ENCODE measurements at regions not wholly inside any gene's neighbourhood (a gene's known extent, or its start where the extent isn't known, plus 50 kb on each side); places are given as distances from the start of the nearest gene placed in this dataset.
"Not testable (repeated sequence)": the region's sequence is repeated elsewhere in the genome, so short reads cannot be mapped to it uniquely, and the experiment has no call there.

DNA sequence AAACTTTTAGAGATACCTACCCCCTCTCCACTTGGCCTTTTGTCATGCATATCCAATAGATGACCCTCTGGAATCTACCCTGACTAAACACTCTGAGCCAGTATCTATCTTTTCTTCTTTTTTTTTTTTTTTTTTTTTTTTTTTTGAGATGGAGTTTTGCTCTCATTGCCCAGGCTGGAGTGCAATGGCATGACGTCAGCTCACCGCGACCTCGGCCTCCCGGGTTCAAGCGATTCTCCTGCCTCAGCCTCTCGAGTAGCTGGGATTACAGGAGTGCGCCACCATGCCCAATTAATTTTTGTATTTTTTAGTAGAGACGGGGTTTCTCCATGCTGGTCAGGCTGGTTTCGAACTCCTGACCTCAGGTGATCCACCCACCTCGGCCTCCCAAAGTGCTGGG is 50.8 kb upstream of the GRIN2B start:
- DNase-seq, result not testable (repeated sequence)

DNA sequence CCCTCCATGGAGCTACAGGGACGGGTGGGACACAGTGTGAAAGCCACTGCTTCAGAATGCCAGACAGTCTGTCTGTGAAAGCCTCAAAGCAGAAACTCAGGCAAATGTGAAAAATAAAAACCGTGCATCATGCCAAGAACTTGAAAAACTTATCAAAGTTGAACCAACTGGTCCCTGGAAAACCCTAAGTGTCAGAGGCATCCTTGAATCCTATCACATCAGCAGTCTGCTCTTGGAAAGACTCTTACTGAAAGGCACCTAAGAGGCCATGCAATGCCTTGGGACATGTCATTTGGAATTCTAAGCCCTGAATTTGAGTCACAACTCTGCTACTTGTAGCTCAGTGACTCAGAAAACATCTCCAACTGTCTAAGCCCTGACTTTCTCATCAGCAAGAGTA is 62.4 kb upstream of the GRIN2B start:
- DNase-seq, result no peak

DNA sequence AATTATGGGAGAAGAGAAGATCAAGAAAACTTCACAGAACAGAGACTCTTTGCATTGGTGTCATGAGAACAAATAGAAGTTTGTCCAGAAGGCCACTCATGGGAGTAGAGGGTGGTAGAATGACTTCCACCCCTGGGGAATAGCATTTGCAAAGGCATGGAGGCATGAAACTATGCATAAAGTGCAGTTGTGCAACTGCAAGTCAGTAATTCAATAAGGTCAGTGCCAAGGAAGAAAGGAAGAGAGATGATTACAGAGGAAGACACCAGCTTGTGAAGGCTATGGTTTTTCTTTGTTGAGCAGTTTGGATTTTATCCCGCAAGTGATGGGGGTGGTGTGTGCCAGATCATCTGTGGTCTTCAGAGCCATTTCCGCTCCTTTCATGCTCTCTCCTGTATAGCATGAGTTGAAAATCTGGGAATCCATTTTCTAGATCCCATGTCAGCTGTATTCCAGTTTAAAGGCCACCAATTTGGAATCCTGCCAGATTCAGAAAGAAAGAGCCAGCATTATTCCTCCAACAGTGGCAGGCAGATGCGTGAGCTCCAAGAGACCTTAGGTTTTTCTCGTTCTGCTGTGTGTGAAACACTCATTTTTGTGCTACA is 67.6 kb upstream of the GRIN2B start:
- no peak for DNase-seq

DNA sequence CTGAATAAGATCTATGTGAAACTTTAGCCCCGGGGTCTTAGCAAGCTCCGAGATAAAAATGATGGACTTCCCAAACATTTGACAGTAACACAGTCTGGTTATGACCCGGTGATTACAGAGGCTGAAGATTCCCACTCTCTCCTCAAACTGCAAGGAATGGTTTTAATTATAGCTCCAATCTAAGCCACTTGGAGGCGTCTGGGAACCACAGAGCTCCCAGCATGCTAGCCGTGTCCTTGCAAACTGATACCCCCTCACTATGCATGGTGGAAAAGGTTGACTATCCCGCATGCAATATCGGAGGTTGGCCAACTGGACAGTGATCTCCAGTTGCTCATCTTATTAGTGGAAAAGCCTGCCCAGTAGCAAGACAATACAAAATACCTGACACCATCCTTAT is 76.5 kb upstream of the GRIN2B start:
- DNase-seq, result no peak

DNA sequence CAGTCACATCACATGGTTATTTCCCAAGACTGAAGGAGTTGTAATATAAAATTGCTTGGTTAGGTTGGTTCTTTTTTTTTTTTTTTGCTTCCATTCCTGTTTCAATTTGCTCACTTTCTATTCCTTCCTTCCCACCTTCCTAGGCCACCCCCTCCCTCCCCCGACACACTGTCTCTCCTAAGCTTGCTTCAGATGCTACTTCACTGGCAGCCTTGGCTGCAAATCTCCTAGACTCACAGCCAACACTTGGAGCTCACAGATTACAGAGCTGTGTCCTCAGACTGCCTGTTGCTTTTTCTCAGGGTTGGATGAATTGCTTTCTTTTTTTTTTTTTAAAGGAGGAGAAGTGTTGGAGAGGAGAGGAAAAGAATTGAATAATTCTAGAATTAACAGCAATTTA is 77.3 kb upstream of the GRIN2B start:
- DNase-seq, result no peak

DNA sequence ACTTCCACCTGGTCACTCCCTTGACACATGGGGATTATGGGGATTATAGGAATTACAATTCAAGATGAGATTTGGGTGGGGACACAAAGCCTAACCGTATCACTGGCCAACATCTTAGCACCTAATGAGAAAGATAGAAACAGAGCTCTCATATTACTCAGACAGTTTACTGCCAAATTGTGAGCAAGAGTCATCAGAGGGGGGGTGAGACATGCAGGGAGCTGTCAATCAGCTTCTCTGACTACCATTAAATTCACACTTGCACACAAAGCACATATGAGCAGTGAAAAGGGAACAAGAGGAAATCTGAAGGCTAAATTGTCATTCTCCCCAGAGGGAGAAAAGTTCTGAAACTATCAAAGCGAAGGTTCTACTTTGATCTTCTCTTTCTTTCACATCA is 78.1 kb upstream of the GRIN2B start:
- DNase-seq, result no peak

DNA sequence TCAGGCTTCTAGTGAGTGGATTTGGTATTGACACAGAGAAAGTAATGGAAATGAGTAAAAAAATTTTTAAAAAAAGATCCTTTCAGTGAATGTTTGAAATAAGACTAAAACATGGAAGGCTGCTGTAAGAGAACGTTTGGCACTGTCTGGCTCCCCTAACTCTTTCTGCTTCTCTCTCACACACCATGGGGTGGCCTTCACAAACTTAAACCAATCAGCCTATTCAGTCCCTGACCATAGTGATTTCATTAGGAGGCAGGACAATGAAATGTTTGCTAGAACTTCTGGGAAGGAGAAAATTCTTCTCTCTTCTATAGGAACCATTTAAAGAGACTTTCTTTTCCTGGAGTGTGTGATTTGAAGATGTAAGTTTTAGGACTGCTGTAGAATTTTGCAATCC is 84.2 kb upstream of the GRIN2B start:
- DNase-seq, result no peak

DNA sequence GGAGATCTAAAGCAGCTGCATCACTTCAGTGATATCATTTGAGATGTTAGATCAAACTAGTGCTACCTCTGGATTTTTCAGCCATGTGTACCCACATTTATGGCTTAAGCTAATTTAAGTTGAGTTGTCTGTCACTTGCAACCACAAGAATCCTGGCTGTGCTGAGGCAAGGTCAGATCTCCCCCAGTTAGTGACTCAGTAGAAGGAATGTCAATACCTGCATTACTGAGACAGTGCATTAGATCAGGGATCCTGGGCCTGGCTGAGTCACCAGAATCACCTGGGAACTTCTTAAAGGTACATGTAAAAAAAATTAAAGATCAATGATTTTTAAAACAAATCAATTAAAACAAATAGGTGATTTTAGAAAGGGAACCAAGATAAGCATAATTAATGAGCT is 84.6 kb upstream of the GRIN2B start:
- no peak for DNase-seq

DNA sequence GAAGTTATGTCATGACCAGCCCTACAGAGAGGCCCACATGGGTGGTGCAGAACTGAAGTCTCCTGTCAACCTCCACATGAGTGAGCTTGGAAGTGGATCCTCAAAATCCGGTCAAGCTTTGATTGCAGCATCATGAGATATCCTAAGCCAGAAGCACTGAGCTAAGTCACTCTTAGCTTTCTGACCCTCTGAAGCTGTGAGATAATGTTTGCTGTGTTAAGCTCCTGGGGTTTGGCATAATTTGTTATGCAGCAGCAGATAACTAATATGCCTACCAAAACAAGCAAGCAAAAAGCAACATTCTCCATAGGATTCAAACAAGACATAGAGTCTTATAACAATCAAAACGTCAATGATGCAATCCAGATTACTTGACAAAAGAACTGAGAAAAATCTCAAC is 87.6 kb upstream of the GRIN2B start:
- no peak for DNase-seq

DNA sequence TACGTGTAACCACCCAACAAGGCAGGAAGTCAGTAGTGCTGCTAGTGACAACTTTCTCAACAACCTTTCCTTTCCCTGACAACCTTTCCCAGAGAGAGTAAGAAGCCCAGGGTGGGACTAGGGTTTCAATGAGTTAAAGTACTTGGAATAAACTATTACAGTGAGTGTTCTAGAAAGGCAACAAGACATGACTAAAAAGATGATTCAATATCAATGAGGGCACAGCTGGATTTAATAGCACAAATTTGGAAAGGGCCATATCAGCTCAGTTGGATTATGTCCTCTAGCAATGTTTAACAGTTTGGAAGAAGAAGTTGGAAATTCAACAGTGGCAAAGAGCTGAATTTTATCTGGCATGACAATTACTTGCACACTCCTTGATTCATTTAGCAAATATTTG is 90.4 kb upstream of the GRIN2B start:
- no peak for DNase-seq

DNA sequence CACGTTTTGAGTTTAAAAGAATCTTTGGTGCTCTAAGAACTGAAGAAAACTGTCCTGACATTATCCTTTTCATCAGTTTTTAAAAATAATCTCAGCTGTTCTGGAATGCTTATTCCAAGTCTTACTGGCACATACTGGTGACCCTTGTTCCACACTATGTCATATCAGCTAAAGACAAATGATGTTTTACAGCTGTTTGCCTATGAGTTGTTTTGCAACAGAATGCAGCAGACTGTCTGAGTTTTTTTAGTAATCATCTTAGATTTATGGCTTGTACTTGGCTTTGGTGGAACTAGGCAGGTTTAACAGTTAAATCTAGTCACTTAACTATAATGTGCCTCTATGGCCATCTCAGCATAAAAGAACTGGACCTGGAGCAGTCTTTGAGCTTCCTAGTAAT is 91.6 kb upstream of the GRIN2B start:
- DNase-seq, result no peak

DNA sequence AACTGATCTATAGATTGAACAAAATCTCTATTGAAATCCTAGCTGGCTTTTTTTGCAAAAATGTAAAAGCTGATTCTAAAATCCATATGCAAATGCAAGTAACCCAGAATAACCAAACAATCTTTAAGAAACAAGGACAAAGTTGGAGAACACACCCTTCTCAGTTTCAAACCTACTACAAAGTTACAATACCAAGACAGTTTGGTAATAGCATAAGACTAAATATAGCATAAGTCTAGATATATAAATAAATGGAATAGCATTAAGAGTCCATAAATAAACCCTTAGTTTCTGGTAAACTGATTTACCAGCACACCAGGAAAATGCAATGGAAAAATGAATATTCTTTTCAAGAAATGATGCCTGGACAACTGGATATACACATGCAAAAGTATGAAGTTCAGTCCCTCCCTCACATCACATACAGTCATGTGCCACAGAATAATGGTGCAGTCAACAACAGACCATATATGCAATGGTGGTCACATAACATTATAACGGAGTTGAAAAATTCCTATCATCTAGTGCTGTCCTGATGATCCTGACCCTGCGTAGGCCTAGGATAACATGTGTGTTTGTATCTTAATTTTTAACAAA is 94.5 kb upstream of the GRIN2B start:
- DNase-seq, result no peak

DNA sequence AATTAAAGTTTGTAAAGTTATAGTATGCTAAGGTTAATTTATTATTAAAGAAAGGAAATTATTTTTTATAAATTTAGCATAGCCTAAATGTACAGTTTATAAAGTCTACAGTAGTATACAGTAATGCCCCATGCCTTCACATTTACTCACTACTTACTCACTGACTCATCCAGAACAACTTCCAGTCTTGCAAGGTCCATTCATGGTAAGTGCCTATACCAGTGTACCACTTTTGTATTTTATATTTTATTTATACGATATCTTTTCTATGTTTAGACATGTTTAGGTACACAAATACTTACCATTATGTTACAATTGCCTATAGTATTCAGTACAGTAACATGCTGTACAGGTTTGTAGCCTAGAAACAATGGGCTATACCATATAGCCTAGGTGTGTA is 95.1 kb upstream of the GRIN2B start:
- no peak for DNase-seq

DNA sequence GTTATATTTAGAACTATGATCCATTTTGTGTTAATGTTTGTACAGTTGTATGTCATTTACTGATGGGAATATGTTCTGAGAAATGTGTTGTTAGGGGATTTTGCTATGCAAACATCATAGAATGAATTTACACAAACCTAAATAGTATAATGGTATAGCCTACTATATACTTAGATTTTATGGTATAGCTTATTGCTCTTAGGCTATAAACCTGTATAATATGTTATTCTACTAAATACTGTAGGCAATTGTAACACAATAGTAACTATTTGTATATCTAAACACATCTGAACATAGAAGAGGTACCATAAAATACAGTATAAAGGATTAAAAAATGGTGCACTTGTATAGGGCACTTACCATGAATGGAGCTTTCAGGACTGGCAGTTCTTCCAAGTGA is 105.4 kb upstream of the GRIN2B start:
- DNase-seq, result no peak

DNA sequence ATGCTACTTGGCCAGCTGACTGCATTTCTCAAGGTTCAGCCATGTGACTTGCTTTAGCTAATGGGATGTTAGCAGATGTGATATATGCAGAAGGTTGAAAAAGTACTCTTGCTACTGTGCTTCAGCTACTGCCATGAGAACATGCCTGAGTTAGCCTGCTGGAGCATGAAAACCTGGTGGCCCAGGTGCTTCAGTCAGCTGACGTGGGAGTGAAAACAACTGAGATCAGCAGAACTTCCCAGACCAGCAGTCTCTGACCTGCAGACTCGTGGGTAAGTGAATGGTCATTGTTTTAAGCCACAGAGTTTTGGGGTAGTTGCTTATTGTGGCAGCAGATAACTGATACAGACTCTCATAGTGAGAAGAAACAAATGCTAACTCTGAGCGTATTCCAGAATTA is 118.6 kb upstream of the GRIN2B start:
- no peak for DNase-seq

DNA sequence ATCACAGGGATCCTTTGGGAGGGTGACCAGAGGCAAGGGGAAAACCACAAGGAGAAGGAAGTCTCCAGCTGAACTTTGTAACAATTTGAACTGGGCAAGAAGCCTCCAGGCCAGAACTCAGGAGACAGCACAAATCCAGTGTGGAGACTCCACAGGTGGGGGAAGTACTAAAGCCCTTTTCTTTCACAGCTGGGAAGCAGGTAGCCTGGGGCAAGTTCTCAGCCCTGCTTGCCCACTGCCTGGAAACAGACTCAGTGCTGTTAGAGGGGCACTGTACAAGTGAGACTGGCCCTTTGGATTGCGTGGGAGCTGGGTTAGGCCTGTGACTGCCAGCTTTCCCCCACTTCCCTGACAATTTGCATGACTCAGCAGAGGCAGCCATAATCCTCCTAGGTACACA is 120.2 kb upstream of the GRIN2B start:
- not testable (repeated sequence) for DNase-seq

DNA sequence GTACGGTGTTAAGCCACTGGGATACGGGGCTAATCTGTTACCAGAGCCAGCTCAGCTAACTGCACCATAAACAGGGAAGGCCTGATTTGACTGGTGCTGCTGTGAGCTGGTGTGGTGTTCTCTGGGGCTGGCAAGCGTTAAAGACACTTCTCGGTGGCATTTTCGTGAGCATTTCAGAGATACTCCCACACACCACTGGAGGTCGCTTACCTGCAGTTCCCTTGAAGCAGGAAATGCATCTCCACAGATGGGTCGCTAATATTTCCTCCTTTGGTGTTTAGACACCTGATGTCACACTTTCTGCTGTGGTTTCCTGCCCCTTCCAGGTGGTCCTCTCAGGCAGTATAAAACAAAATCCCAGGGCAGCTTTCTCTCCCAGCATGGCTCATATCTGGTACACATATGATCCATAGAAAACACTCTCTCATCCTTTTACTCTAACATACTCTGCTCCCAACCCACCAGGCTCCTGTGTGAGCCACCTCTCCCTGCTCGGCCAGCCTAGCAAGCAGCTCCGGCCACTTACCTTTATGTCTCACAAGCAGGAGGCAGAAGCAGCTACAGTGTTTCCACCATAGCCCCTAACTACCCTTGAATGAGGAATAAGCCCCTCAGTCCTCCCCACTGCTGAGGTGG is 129.9 kb upstream of the GRIN2B start:
- DNase-seq, result no peak

DNA sequence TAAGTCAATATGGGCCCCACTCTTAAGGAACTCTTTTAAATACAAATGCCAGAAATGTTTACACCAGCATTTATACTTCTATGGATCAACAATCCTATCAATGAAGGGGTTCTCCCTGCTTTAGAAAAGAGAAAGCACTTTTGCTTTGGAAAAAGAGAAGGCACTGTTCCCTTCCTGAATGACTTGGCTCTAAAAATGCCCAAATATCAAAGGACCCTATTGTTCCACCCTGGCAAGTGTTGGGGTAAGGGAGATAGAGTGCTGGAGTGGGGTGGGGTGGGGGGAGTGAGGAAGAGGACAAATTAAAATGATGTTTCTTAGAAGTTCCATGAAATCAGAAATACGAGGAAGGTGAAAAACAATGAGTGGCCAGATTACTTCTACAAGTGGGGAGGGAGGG is 131.6 kb upstream of the GRIN2B start:
- DNase-seq, result no peak

DNA sequence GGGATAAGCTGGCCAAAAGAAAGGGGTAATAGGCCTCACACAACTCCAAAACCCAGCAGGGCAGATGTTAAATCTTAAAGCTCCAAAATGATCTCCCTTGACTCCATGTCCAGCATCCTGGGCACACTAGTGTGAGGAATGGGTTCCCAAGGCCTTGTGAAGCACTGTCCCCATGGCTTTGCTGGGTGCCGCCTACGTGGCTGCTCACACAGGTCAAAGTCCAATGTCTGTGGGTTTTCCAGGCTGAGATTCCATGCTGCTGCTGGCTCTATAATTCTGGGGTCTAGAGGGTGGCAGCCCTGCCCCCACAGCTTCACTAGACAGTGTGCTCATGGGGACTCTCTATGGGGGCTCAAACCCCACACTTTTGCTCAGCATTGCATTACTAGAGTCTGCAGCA is 145.3 kb upstream of the GRIN2B start:
- DNase-seq, result no peak

DNA sequence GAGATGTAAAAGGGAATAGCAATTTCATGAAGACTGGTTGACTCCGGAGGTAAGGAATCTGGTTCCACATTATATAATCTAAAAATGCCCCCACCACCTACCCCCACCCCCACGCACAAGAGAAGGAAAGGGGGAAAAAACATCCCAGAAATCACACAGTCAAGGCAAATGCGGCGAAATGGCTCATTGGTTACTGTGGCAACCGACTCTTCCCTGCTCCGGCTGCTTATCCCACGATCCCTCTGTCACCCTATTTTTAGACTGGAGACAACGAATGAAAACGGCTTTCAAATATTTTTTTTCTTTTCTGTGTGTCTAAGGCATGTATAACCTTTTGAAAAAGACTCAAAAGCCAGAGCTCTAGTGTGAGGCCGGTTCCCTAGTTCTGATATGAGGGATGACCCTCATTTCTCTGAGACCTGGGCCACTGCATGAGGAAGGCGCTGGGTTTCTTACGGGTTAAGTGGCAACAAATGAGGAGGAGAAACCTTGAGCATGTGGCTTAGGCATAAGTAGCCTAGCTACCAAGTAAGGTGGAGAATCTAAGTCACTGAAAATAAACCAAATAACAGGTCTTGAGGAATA is 148.3 kb upstream of the GRIN2B start:
- no peak for DNase-seq

DNA sequence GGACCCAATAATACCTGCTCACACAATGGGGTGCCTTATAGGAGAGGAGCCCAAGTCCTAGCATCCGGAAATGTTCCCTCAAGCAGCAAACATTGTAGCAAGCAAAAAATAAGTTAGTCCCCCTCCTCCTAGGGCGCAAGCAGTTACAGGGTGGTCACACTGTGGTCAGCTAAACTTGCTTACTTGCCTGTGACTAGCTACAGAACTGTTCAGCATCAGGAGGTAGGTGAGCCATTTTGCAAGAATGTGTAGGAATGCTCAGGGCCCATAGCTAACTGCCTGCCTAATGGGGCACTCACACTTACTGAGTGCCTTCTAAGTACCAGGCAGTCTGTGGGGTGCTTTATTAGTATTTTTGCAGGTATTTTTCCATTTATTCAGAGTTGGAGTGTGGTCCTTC is 154.6 kb upstream of the GRIN2B start:
- DNase-seq, result no peak

DNA sequence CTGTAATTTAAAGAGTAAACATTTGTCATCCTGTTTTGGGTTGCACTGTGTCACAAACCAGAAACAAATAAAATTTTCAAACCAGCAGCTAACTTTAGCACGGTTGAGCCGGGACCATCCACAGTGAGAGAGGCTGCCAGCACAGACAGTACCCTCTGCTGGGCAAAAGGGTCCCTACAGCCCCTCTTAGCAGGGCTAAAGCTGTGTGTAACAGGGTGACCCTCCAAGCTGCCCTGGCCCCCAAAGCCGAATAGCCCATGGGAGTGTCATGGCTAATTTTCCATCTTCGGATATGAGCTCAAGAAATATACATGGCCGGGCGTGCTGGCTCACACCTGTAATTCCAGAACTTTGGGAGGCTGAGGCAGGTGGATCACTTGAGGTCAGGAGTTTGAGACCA is 157.1 kb upstream of the GRIN2B start:
- DNase-seq, result no peak

DNA sequence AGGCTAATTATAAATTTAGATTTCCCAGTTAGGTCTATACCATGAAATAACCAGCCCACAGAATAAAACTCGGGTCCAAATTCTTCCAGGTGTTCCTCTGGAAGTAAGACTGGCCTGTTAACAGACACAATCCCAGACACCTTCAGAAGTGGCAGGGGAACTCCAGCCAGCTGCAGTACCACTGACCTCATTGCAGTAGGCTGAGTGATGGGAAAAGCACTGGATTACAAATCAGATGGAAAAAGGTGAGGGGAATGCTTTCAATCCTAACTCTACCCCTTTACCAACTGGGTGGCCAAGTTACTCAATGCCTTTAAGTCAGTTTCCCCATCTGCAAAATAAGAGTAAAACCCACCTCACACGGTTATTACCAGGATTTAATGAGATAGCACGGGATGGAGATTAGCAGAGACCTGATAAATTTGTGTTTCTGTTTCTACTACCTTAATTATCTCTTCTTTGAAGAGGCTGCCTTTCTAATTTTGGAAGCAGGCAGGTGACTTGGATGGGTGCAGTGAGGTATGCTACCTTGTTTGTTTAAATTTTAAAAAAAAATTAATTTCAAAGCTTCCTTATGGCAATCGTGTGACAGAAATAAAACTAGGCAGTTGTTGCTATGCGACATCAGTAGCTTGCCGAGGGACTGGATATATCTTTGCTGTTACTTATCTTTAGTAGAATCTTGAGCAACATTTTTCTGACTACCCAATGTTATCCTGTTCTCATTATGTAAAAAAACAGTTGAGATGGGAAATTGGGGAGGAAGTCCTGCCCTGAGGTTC is 167.3 kb upstream of the GRIN2B start:
- DNase-seq, result no peak

DNA sequence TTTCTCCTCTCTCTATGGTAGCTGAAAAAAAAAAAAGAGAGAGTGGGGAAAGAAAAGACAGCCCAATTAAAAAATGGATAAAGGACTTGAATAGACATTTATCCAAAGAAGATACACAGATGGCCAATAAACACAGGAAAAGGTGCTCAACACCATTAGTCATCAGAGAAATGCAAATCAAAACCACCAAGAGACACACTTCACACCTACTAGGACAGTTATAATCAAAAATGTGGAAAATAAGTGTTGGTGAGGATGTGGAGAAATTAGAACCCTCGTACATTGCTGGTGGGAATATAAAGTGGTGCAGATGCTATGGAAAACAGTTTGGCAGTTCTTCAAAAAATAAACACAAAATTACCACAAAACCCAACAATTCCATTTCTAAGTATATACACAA is 172.4 kb upstream of the GRIN2B start:
- DNase-seq, result no peak

All from activated CD4-positive, alpha-beta T cell treated with anti-CD3 and anti-CD28 coated beads for 4 hours (primary cell).